ENCODE measurements at regions not wholly inside any gene's neighbourhood (a gene's known extent, or its start where the extent isn't known, plus 50 kb on each side); places are given as distances from the start of the nearest gene placed in this dataset.

DNA sequence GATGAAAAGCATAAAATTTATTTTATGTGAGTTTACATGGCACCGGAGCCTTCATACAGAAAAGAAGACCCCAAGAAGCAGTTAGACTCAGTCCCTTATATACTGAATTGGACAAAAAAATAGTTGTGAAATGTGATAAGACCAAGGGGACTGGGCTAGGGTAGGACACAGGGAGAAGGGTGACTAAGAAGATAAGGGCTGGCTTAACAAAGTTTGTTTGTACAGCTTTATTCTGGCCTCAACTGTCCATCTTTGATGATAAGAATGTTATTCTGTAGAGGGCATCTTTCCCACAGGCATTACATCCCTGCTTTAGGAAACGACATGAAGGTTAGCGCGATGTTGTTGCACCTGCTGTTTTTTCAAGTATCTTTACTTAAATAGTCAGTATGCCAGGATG lies 86.5 kb downstream of the SEC61G start (continued):
- no peak for TF ChIP-seq CHD7 (IDR thresholded peaks at IDR 0.05; ENCODE audit: insufficient replicate concordance, low read length)
- no peak for TF ChIP-seq BCL11A (IDR thresholded peaks at IDR 0.05; ENCODE audit: low read depth in 2 of 2, low read length in 2 of 2)
- no peak for TF ChIP-seq SIRT6 (IDR thresholded peaks at IDR 0.05; ENCODE audit: low read length)
- no peak for TF ChIP-seq CTBP2 (IDR thresholded peaks at IDR 0.05; ENCODE audit: borderline replicate concordance, insufficient read depth, insufficient read length, low read length)
- TF ChIP-seq JUN (IDR thresholded peaks at IDR 0.05; ENCODE audit: low read depth, low read length) = no peak
- TF ChIP-seq JUND (IDR thresholded peaks at IDR 0.05; ENCODE audit: low read length) = no peak
- no peak for TF ChIP-seq RAD21 (IDR thresholded peaks at IDR 0.05 in 1 of 2, conservative IDR thresholded peaks at IDR 0.05 in 1 of 2; ENCODE audit: low read depth in 2 of 2, low read length in 2 of 2)
- TF ChIP-seq FOSL1 (IDR thresholded peaks at IDR 0.05; ENCODE audit: insufficient read depth, low read depth, low read length) = no peak
- TF ChIP-seq SRF (IDR thresholded peaks at IDR 0.05; ENCODE audit: low read depth, low read length) = no peak
- TF ChIP-seq SUZ12 (IDR thresholded peaks at IDR 0.05; ENCODE audit: low read length) = no peak
- no peak for TF ChIP-seq GABPA (IDR thresholded peaks at IDR 0.05; ENCODE audit: borderline replicate concordance, insufficient read depth, low read length)
- TF ChIP-seq NRF1 (IDR thresholded peaks at IDR 0.05; ENCODE audit: low read depth, low read length) = no peak
